Dedifferentiated amniotic fluid mesenchymal stem cell (primary cell): ENCODE measurements at regions not wholly inside any gene's neighbourhood (a gene's known extent, or its start where the extent isn't known, plus 50 kb on each side); places are given as distances from the start of the nearest gene placed in this dataset.
A peak's percentile ranks its signal among the peaks of the same experiment; 100 is the strongest.

Experiments
- DNase-seq: peaks from one replicate; pipeline ENCODE4 v3.0.0-alpha.2; 2016; ENCODE audit errors: extremely low spot score

DNA sequence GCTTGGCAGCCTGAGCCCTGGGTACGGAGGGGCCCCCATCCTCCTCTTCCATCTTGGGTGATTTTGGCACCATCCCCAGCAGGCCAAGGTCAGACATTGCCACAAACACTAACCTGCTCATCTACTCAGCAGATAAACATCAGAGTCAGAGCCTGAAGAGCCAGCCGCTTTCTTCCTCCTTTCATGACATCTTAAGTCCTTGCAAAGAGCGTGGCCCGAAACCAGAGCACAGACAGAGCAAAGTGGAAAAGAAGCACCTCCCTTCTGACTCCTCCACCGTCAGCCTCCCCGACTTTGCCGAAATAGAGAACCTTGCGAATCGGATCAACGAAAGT, 60.4 kb upstream of the RPH3AL start:
- DNase-seq = no peak

DNA sequence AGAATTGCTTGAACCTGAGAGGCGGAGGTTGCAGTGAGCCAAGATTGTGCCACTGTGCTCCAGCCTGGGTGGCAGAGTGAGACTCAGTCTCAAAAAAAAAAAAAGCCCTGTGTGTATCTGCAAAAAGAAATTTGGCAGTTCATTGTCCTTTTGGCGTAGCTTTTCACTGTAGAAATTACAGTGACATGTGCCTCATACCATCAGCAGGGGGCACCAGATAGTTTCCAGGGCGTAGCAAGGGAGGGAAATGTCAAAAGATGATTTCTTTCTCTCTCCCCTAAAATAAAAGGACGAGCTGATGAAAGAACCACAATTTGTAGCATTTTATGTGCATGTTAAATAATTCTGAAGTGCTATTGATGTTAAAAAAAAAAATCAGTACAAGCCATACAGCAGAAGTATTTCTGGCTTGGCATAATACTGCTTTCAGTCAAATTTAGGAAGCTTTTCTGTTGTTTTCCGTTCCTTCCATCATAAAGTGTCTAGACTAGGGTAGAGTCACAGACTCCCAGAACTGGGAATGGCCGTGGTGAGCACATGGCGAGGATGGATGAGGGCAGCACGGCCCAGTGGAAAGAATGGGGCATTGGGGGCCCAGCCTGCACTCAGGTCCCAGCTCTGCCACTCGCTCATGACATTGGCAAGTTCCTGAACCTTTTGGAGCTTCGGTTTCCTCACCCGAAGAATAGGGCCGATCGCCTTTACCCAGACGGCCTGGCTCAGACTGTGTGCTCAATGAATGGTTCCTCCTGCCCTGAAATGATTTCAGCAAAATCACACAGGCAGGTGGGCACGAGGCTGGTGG, 59.8 kb upstream of the RPH3AL start:
- peak; percentile 79 for DNase-seq

DNA sequence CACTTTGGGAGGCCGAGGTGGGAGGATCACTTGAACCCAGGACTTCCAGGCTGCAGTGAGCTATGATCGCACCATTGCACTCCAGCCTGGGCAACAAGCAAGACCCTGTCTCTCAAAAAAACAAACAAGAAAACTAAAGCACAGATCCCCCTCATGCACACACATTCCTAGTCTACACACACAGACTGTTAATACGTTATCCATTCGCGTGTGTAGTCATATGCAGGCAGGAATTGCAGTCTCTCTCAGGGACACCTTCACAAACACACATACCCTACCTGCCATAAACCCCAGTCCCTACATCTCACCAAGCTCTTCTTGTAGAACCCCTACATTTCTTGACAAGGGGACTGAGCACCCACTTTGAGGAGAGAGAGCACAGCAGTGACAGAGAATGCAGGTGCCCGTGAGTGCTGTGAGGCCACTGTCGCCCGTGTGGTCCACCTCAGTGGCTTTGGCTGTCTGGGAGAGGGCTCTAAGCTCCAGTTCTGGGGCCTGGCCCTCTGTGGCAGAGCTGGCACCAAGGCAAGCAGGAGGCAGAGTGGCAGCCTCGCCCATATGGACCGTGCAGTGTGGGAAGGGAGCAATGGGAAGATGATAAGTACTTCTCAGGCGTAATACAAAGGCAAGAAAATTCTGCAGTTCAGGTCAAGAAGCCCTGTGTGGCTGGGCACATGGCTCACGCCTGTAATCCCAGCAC, 59.0 kb upstream of the RPH3AL start:
- no peak for DNase-seq

DNA sequence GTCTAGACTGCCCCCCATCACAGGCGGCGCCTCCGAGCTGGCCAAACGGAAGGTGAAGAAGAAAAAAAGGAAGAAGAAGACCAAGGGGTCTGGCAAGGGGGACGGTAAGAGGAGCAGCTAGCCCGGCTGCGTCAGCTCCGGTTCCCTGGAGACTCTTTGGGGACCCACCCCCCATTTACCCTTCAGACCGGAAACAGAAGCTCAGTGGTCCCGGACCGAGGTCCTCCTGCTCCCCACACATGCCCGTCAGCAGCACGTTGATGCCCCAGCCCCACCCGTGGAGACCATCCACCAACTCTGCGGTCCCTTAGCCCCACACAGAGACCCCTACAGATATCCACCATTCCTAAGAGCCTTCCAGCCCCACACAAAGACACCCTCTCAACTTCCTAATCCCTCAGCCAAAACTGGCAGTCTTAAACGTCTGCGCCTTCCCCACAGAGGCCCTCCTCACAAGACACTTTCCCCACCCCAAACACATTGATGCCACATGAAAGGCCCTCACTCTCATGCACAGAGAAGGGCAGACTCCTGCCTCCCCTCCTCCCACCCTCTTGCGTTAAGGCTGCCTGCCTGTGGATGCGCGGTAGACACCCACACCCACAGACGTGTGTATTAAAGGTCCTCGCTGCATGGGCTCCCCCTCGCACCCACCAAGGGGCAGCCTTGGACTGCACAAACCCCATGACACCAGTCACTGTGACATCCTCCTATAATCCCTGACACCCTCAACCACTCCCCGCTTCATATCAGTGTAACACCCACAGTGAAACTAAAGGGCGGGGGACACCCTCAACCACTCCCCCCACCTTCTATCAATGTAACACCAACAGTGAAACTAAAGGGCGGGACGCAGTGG, 58.2 kb upstream of the RPH3AL start:
- DNase-seq = no peak

DNA sequence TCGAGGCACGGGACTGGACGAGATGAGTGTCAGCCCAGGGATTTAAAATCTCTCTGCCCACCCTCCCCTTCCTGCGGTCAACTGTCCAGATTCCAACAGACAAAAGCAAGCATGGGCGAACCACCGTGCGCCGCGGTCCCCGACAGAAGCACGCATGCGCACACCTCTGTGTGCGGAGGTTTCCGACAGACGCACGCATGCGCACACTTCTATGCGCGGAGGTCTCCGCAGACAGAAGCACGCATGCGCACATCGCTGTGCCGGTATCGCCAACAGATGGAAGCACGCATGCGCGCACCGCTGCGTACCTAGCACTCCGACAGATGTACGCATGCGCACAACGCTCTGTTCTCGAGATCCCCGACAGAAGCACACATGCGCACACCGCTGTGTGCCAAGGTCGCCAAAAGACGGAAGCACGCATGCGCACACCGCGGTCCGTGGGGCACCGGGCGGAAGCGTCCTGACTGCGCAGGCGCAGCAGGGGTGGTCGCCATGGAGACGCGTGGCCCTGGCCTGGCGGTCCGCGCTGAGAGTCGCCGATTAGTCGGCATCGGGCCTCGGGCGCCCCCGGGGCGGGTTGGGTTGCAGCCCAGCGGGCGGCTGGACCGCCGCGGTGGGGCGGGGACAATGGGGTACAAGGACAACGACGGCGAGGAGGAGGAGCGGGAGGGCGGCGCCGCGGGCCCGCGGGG, 57.4 kb upstream of the RPH3AL start:
- DNase-seq = peak; percentile 97

DNA sequence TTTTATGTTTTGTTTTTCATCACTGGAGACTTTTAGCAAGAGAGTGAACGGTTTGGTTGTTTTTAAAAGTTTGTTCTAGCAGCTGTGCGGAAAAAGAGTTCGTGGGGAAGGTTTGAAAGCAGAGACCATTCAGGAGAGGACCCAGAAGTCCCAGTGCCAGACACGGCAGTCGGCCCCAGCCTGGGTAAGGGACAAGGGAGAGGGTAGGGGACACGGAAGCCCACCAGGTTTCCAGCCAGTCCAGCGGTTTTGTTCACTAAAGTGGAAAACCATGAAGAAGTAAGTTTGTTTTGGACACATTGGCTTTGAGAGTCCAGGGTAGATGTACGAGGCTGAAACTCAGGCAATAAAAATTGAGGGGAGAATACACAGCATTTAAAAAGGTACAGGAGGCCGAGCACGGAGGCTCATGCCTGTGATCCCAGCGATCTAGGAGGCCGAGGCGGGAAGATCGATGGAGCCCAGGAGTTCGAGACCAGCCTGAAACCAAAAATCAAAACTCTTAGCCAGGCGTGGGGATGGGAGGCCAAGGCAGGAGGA, 56.8 kb upstream of the RPH3AL start:
- no peak for DNase-seq

DNA sequence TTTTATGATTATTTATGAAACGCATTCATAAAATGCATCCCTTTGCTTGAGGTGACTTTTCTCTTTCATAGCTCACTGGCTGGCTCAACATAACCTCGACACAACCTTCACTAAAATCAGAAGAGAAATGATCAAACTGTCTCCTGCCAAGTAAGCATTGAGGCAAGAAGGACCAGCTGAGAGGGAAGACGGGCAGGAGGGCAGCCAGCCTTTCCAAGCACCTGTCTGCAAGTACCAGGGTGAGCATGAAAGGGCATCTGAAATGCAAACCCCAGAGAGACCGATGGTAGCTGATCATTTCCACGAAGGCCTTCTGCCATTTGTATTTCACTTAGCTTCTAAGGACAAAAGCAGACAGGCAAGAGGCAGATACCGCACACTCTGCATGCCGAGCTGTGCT, 52.1 kb upstream of the RPH3AL start:
- no peak for DNase-seq
